ENCODE measurements at regions not wholly inside any gene's neighbourhood (a gene's known extent, or its start where the extent isn't known, plus 50 kb on each side); places are given as distances from the start of the nearest gene placed in this dataset.

DNA sequence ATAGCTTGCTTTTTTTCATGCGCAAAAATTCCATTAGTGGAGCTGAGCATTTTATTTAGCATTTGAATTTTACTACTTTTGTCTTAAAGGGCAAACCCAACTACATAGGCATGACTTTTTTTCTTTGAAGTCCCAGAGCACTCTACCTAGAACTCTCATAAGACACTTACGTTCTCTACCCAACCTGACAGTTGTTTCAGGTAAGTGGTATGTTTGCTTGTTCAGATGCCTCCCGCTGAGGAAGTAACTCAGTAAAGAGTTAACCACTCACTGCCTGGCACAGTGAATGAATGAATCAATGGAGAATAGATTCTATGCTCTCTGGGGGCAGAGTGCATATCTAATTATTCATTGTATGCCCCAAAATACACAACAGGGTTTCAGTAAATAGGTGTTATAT, 212.3 kb upstream of the PRDM1 start:
- Histone ChIP-seq H3K4me3 (no peak overlapping the region), H3K27me3 (no peaks in the 10 kb centered on the region), H3K4me2 (no peak overlapping the region), H3K36me3 (no peaks in the 10 kb centered on the region), H2AFZ (replicated peaks) (no peak overlapping the region), H3K79me2 (ENCODE audit: low read depth) (no peaks in the 10 kb centered on the region), H4K20me1 (ENCODE audit: low read depth) (no peaks in the 10 kb centered on the region), H3K27ac (no peak overlapping the region), H3K4me1 (no peaks in the 10 kb centered on the region), H3K9me3 (ENCODE audit: low read depth) (no peaks in the 10 kb centered on the region), H3F3A (ENCODE audit: low read depth) (no peaks in the 10 kb centered on the region), H3K9ac (no peak overlapping the region)
- H3K36me3 Mint-ChIP-seq, result no peaks in the 10 kb centered on the region
- TF ChIP-seq EZH2phosphoT487 (IDR thresholded peaks at IDR 0.05), result no peak
- TF ChIP-seq, protein P1, sequence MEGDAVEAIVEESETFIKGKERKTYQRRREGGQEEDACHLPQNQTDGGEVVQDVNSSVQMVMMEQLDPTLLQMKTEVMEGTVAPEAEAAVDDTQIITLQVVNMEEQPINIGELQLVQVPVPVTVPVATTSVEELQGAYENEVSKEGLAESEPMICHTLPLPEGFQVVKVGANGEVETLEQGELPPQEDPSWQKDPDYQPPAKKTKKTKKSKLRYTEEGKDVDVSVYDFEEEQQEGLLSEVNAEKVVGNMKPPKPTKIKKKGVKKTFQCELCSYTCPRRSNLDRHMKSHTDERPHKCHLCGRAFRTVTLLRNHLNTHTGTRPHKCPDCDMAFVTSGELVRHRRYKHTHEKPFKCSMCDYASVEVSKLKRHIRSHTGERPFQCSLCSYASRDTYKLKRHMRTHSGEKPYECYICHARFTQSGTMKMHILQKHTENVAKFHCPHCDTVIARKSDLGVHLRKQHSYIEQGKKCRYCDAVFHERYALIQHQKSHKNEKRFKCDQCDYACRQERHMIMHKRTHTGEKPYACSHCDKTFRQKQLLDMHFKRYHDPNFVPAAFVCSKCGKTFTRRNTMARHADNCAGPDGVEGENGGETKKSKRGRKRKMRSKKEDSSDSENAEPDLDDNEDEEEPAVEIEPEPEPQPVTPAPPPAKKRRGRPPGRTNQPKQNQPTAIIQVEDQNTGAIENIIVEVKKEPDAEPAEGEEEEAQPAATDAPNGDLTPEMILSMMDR (IDR thresholded peaks at IDR 0.05), result no peak
- TF ChIP-seq EZH2 (IDR thresholded peaks at IDR 0.05), result no peak
- no peak for DNase-seq (ENCODE audit: low spot score)
- peaks cover 8% of the 10 kb centered on the region for H3K4me1 Mint-ChIP-seq
- no peak overlapping the region for H3K4me3 Mint-ChIP-seq
- no peak overlapping the region for H3K27ac Mint-ChIP-seq
- H3K27me3 Mint-ChIP-seq (ENCODE audit: insufficient read depth, low read depth), result peaks cover 3% of the 10 kb centered on the region
- no peaks in the 10 kb centered on the region for H3K9me3 Mint-ChIP-seq

DNA sequence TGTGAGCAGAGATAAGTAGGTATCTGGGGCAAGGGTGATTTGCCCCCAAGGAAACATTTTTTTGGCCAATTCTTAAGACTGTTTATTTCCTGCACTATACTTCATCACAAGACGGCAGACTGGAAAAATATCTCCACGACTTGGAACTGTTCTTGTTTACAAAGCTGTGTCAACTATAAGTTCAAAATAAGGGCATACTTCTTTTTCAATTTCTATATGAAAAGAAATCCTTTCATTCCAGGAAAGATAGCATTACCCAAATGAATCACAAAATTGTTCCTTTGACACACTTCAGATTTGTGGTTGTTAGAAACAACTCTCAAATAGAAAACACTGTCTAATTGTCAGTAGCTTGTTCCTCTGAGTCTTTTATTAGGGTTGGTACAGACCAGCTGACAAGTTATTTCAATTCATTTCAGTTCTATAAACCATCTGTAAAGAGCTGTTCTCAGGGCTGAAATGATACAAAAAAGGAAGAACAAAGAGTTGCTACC, 212.9 kb upstream of the PRDM1 start:
- no peak overlapping the region for H3K4me2 ChIP-seq
- H3K27me3 ChIP-seq, result no peaks in the 10 kb centered on the region
- no peaks in the 10 kb centered on the region for H3K9me3 Mint-ChIP-seq
- H3K4me1 Mint-ChIP-seq, result peaks cover 8% of the 10 kb centered on the region
- TF ChIP-seq EZH2phosphoT487 (IDR thresholded peaks at IDR 0.05), result no peak
- TF ChIP-seq, protein P1 (IDR thresholded peaks at IDR 0.05), result no peak
- no peak for TF ChIP-seq EZH2 (IDR thresholded peaks at IDR 0.05)
- no peak overlapping the region for H3K9ac ChIP-seq
- no peak overlapping the region for H3K4me3 ChIP-seq
- H3K27ac Mint-ChIP-seq, result no peak overlapping the region
- no peaks in the 10 kb centered on the region for H3K36me3 ChIP-seq
- no peak overlapping the region for H3K27ac ChIP-seq
- H4K20me1 ChIP-seq (ENCODE audit: low read depth), result no peaks in the 10 kb centered on the region
- H2AFZ ChIP-seq (replicated peaks), result no peak overlapping the region
- peaks cover 3% of the 10 kb centered on the region for H3K27me3 Mint-ChIP-seq (ENCODE audit: insufficient read depth, low read depth)
- no peaks in the 10 kb centered on the region for H3K36me3 Mint-ChIP-seq
- H3K79me2 ChIP-seq (ENCODE audit: low read depth), result no peaks in the 10 kb centered on the region
- no peak overlapping the region for H3K4me3 Mint-ChIP-seq
- H3F3A ChIP-seq (ENCODE audit: low read depth), result no peaks in the 10 kb centered on the region
- no peak for DNase-seq (ENCODE audit: low spot score)
- H3K9me3 ChIP-seq (ENCODE audit: low read depth), result no peaks in the 10 kb centered on the region
- no peaks in the 10 kb centered on the region for H3K4me1 ChIP-seq

DNA sequence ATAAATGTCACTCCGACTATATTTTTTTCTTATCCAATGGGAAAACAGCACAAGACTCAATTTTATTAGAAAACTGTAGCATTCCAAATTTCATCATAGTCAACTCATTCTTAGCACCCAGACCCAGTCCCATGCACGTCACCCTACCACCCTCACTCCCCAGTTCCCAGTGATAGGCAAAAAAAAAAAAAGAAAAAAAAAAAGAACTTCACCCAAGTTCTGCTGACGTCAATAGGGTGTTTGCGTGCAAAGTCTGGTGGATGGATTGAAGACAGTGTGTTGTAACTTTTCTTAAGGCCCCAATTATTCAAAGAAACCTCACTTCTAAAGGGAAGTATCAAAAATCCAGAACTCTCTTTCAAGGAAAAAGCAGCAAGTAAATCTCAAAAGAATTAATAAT, 213.9 kb upstream of the PRDM1 start:
- Histone ChIP-seq H3K4me1 (no peaks in the 10 kb centered on the region), H4K20me1 (ENCODE audit: low read depth) (no peaks in the 10 kb centered on the region), H3K4me3 (no peak overlapping the region), H3K27me3 (no peaks in the 10 kb centered on the region), H3K9me3 (ENCODE audit: low read depth) (no peaks in the 10 kb centered on the region), H2AFZ (replicated peaks) (no peak overlapping the region), H3K79me2 (ENCODE audit: low read depth) (no peaks in the 10 kb centered on the region), H3K36me3 (no peaks in the 10 kb centered on the region), H3K4me2 (no peak overlapping the region), H3K9ac (no peak overlapping the region), H3F3A (ENCODE audit: low read depth) (no peaks in the 10 kb centered on the region), H3K27ac (no peak overlapping the region)
- Mint-ChIP-seq H3K27ac (no peak overlapping the region), H3K4me3 (no peak overlapping the region), H3K27me3 (ENCODE audit: insufficient read depth, low read depth) (peaks cover 3% of the 10 kb centered on the region), H3K9me3 (no peaks in the 10 kb centered on the region), H3K36me3 (no peaks in the 10 kb centered on the region), H3K4me1 (peaks cover 8% of the 10 kb centered on the region)
- TF ChIP-seq, protein P1 (IDR thresholded peaks at IDR 0.05), result no peak
- no peak for TF ChIP-seq EZH2phosphoT487 (IDR thresholded peaks at IDR 0.05)
- no peak for TF ChIP-seq EZH2 (IDR thresholded peaks at IDR 0.05)
- no peak for DNase-seq (ENCODE audit: low spot score)

Data from neural progenitor cell (in vitro differentiated cells).